Osteocyte (in vitro differentiated cells): ENCODE measurements at regions not wholly inside any gene's neighbourhood (a gene's known extent, or its start where the extent isn't known, plus 50 kb on each side); places are given as distances from the start of the nearest gene placed in this dataset.

Source experiments
- DNase-seq: peaks from one replicate; pipeline ENCODE4 v3.0.0; 2021; ENCODE audit warnings: mixed read lengths; ENCODE audit not compliant: unreplicated experiment; ENCODE audit errors: extremely low spot score
- H3K27ac Mint-ChIP-seq: one replicate; pipeline ENCODE4 v1.8.0; 2021; ENCODE audit warnings: mild to moderate bottlenecking, mixed read lengths; ENCODE audit not compliant: unreplicated experiment
- H3K27me3 Mint-ChIP-seq: one replicate; pipeline ENCODE4 v1.8.0; 2021; ENCODE audit warnings: mixed read lengths; ENCODE audit not compliant: unreplicated experiment
- H3K36me3 Mint-ChIP-seq: one replicate; pipeline ENCODE4 v1.8.0; 2021; ENCODE audit warnings: mixed read lengths; ENCODE audit not compliant: unreplicated experiment
- H3K4me1 Mint-ChIP-seq: one replicate; pipeline ENCODE4 v1.8.0; 2021; ENCODE audit warnings: mixed read lengths; ENCODE audit not compliant: unreplicated experiment
- H3K4me3 Mint-ChIP-seq: one replicate; pipeline ENCODE4 v1.8.0; 2021; ENCODE audit warnings: mild to moderate bottlenecking, moderate library complexity, mixed read lengths; ENCODE audit not compliant: unreplicated experiment
- H3K9me3 Mint-ChIP-seq: one replicate; pipeline ENCODE4 v1.8.0; 2021; ENCODE audit warnings: mixed read lengths; ENCODE audit not compliant: unreplicated experiment
- CTCF ChIP-seq: fragments of 200-600 bp; sonication (generic); IDR thresholded peaks from 2 replicates; pipeline ENCODE4 v1.5.0; 2021; ENCODE audit warnings: antibody characterized with exemption, mild to moderate bottlenecking, moderate library complexity

- Mint-ChIP-seq H3K9me3 (no peaks in the 10 kb centered on the region), H3K27me3 (no peaks in the 10 kb centered on the region), H3K27ac (peak overlapping the region; percentile 92), H3K4me1 (peaks cover 38% of the 10 kb centered on the region), H3K4me3 (peak overlapping the region; percentile 79), H3K36me3 (no peaks in the 10 kb centered on the region)
- DNase-seq = no peak
- no peak for TF ChIP-seq CTCF
These were observed 69.6 kb downstream of the HFE start for GRCh38 chr6:26156850-26157250.

- no peaks in the 10 kb centered on the region for H3K27me3 Mint-ChIP-seq
These were observed 70.2 kb downstream of the HFE start for GRCh38 chr6:26157251-26158075.

GRCh38 chr6:26158076-26158580 is 70.9 kb downstream of the HFE start:
- no peaks in the 10 kb centered on the region for H3K27me3 Mint-ChIP-seq
- peak overlapping the region; percentile 79 for H3K4me3 Mint-ChIP-seq
- peak overlapping the region; percentile 92 for H3K27ac Mint-ChIP-seq
- H3K4me1 Mint-ChIP-seq = peaks cover 41% of the 10 kb centered on the region
- peak; percentile 88 for DNase-seq
- H3K9me3 Mint-ChIP-seq = no peaks in the 10 kb centered on the region
- no peak for TF ChIP-seq CTCF
- H3K36me3 Mint-ChIP-seq = no peaks in the 10 kb centered on the region

More at GRCh38 chr6:26157251-26158075, 70.2 kb downstream of the HFE start:
- no peak for TF ChIP-seq CTCF
- Mint-ChIP-seq H3K4me3 (peak overlapping the region; percentile 79), H3K36me3 (no peaks in the 10 kb centered on the region), H3K4me1 (peaks cover 41% of the 10 kb centered on the region), H3K27ac (peak overlapping the region; percentile 92), H3K9me3 (no peaks in the 10 kb centered on the region)
- peak; percentile 88 for DNase-seq

- H3K4me3 Mint-ChIP-seq = peak overlapping the region; percentile 79
- H3K36me3 Mint-ChIP-seq = peaks cover 6% of the 10 kb centered on the region
- H3K27me3 Mint-ChIP-seq = no peaks in the 10 kb centered on the region
- TF ChIP-seq CTCF = no peak
- H3K27ac Mint-ChIP-seq = peak overlapping the region; percentile 92
- no peaks in the 10 kb centered on the region for H3K9me3 Mint-ChIP-seq
- no peak for DNase-seq
- H3K4me1 Mint-ChIP-seq = peaks cover 41% of the 10 kb centered on the region
These were observed 71.5 kb downstream of the HFE start for GRCh38 chr6:26158581-26159356.
